Esophagus muscularis mucosa (tissue), 3 donors: ENCODE measurements at regions not wholly inside any gene's neighbourhood (a gene's known extent, or its start where the extent isn't known, plus 50 kb on each side); places are given as distances from the start of the nearest gene placed in this dataset.

Experiments
- EP300 ChIP-seq: sonication (generic); formaldehyde crosslinking; IDR thresholded peaks from one replicate; pipeline ENCODE4 v1.6.1; 2017; ENCODE audit warnings: antibody characterized with exemption
- TF ChIP-seq, protein P1 (sequence below), 3 experiments: fragments of 200-600 bp in 2 of 3; fragments of 450-650 bp in 1 of 3; sonication (generic) in 2 of 3; IDR thresholded peaks; one replicate each; pipeline ENCODE4 v1.5.1; 2017 to 2019; ENCODE audit warnings: antibody characterized with exemption in 3 of 3, mild to moderate bottlenecking in 2 of 3, moderate library complexity in 1 of 3

DNA sequence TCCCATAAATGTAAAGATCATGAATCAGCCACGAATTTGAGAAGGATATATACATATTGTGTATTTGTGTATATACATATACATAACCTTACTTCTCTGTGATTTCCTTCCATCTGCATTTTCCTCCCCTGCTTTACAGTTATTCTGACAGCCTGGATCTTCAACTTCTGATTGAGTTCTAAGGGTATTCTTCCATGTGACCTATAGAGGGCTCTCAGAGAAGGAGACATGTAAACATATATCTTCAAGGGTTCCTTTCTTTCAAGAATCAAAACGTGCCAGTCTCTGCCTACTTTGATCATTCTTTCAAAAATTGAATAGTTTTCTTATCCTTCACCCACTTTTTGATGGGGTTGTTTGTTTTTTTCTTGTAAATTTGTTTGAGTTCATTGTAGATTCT is 453.7 kb upstream of the POT1 start:
- TF ChIP-seq, protein P1, sequence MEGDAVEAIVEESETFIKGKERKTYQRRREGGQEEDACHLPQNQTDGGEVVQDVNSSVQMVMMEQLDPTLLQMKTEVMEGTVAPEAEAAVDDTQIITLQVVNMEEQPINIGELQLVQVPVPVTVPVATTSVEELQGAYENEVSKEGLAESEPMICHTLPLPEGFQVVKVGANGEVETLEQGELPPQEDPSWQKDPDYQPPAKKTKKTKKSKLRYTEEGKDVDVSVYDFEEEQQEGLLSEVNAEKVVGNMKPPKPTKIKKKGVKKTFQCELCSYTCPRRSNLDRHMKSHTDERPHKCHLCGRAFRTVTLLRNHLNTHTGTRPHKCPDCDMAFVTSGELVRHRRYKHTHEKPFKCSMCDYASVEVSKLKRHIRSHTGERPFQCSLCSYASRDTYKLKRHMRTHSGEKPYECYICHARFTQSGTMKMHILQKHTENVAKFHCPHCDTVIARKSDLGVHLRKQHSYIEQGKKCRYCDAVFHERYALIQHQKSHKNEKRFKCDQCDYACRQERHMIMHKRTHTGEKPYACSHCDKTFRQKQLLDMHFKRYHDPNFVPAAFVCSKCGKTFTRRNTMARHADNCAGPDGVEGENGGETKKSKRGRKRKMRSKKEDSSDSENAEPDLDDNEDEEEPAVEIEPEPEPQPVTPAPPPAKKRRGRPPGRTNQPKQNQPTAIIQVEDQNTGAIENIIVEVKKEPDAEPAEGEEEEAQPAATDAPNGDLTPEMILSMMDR (IDR thresholded peaks at IDR 0.05) = no peak
- TF ChIP-seq EP300 = no peak
